Transverse colon (tissue), 4 donors: ENCODE measurements at regions not wholly inside any gene's neighbourhood (a gene's known extent, or its start where the extent isn't known, plus 50 kb on each side); places are given as distances from the start of the nearest gene placed in this dataset.

Experiments used
- DNase-seq: peaks from one replicate; pipeline ENCODE4 v3.0.0-alpha.2; 2019
- H3K27ac ChIP-seq, 4 donors: fragments of 200-600 bp; sonication (generic); 2 replicates each; pipeline ENCODE4 v1.5.1; 2016 to 2018; ENCODE audit warnings: inconsistent platforms in 4 of 4
- H3K27me3 ChIP-seq: fragments of 200-600 bp; sonication (generic); 2 replicates; pipeline ENCODE4 v1.5.1; 2017; ENCODE audit warnings: inconsistent platforms
- H3K36me3 ChIP-seq, 4 donors: fragments of 200-600 bp; sonication (generic); 2 replicates each; pipeline ENCODE4 v1.5.1; 2017 to 2019; ENCODE audit warnings: inconsistent platforms in 4 of 4
- H3K4me1 ChIP-seq, 4 donors: fragments of 200-600 bp; sonication (generic); 2 replicates each; pipeline ENCODE4 v1.5.1; 2017 to 2020; ENCODE audit warnings: inconsistent platforms in 4 of 4
- H3K4me3 ChIP-seq, 4 donors: fragments of 200-600 bp; sonication (generic); 1 replicate in 1 of 4; 2 replicates in 3 of 4; pipeline versions ENCODE4 v1.5.1 to v1.6.1; 2017 to 2019; ENCODE audit warnings: inconsistent platforms in 4 of 4
- H3K9me3 ChIP-seq, 2 donors: fragments of 200-600 bp; sonication (generic); 2 replicates each; pipeline ENCODE4 v1.5.1; 2017 to 2019; ENCODE audit warnings: inconsistent platforms in 2 of 2
- CTCF ChIP-seq, 5 experiments: fragments of 200-600 bp in 3 of 5; fragments of 450-650 bp in 2 of 5; sonication (generic) in 3 of 5; IDR thresholded peaks; 1 replicate in 2 of 5; 2 replicates in 3 of 5; pipeline ENCODE4 v1.5.1; 2016 to 2017; ENCODE audit warnings: antibody characterized with exemption in 5 of 5, inconsistent platforms in 3 of 5, mild to moderate bottlenecking in 2 of 5, moderate library complexity in 1 of 5
- EP300 ChIP-seq: sonication (generic); formaldehyde crosslinking; IDR thresholded peaks from one replicate; pipeline ENCODE4 v1.6.1; 2017; ENCODE audit warnings: antibody characterized with exemption, low read depth
- POLR2A ChIP-seq: fragments of 450-650 bp; IDR thresholded peaks from one replicate; pipeline ENCODE4 v1.6.1; 2016; ENCODE audit warnings: antibody characterized with exemption, mild to moderate bottlenecking, moderate library complexity
- POLR2AphosphoS5 ChIP-seq, 3 donors: sonication (generic); formaldehyde crosslinking; IDR thresholded peaks; one replicate each; pipeline ENCODE4 v1.6.1; 2016; ENCODE audit warnings: antibody characterized with exemption in 3 of 3
- WGBS, 2 donors: methylation state at CpG; one replicate each; pipeline ENCODE4 v1.1.5; 2018; ENCODE audit warnings: low coverage in 1 of 2; 5-methylcytosine and 5-hydroxymethylcytosine counted together
- in situ Hi-C, 4 donors: fragments of 200-750 bp; cut with MboI; loops; one replicate each; pipeline versions ENCODE4 v1.15.0 to v1.15.1; 2017; ENCODE audit warnings: low sequenced_read_pairs in 3 of 4, low pct_ligation_motif_present in 1 of 4, low pct_unique_long_range_greater_than_20kb in 1 of 4
- intact Hi-C: fragments of 100-400 bp; cut with DNase I; formaldehyde crosslinking; loops from one replicate; pipeline ENCODE4 v1.15.1; 2023; ENCODE audit warnings: low total_unique reads

GRCh38 chr7:36775676-36776075 is 51.4 kb upstream of the AOAH start:
- 50 to 60% methylated on average over 1 of the region's 1 CpG for WGBS, 2 donors
- no peak overlapping the region for H3K4me3 ChIP-seq
- DNase-seq = no peak
- H3K27me3 ChIP-seq = no peaks in the 10 kb centered on the region
- in situ Hi-C loops = no loop called here
- H3K4me1 ChIP-seq = no peaks in the 10 kb centered on the region
- H3K9me3 ChIP-seq = no peaks in the 10 kb centered on the region
- H3K36me3 ChIP-seq = no peaks in the 10 kb centered on the region
- H3K27ac ChIP-seq = no peak overlapping the region
- TF ChIP-seq EP300 (no peak), POLR2A (no peak), CTCF (IDR thresholded peaks at IDR 0.05) (no peak), POLR2AphosphoS5 (IDR thresholded peaks at IDR 0.05) (no peak)
- intact Hi-C loops = no loop called here

- in situ Hi-C loops (no loop called here), intact Hi-C loops (no loop called here)
- no peak overlapping the region for H3K27ac ChIP-seq
- 60 to 100% methylated on average over 1 of the region's 1 CpG for WGBS, 2 donors
- no peaks in the 10 kb centered on the region for H3K36me3 ChIP-seq
- H3K4me1 ChIP-seq = no peaks in the 10 kb centered on the region
- H3K9me3 ChIP-seq = no peaks in the 10 kb centered on the region
- DNase-seq = no peak
- no peaks in the 10 kb centered on the region for H3K27me3 ChIP-seq
- TF ChIP-seq EP300 (no peak), POLR2AphosphoS5 (IDR thresholded peaks at IDR 0.05) (no peak), POLR2A (no peak)
- no peak overlapping the region for H3K4me3 ChIP-seq
Observed at GRCh38 chr7:36775061-36775620, 50.8 kb upstream of the AOAH start.
